Ovary (tissue), 3 donors: ENCODE measurements at regions not wholly inside any gene's neighbourhood (a gene's known extent, or its start where the extent isn't known, plus 50 kb on each side); places are given as distances from the start of the nearest gene placed in this dataset.

Experiments used
- POLR2A ChIP-seq: fragments of 450-650 bp; IDR thresholded peaks from one replicate; pipeline ENCODE4 v1.6.1; 2017; ENCODE audit warnings: antibody characterized with exemption, mild to moderate bottlenecking, moderate library complexity
- TF ChIP-seq, protein P1 (sequence below), 3 donors: fragments of 450-650 bp in 2 of 3; fragments of 200-600 bp in 1 of 3; IDR thresholded peaks; one replicate each; pipeline versions ENCODE4 v1.5.1 to v1.8.0; 2016 to 2022; ENCODE audit warnings: antibody characterized with exemption in 3 of 3, mild to moderate bottlenecking in 1 of 3
- donor health status: DM: no; HTN: no; CAD: no.

DNA sequence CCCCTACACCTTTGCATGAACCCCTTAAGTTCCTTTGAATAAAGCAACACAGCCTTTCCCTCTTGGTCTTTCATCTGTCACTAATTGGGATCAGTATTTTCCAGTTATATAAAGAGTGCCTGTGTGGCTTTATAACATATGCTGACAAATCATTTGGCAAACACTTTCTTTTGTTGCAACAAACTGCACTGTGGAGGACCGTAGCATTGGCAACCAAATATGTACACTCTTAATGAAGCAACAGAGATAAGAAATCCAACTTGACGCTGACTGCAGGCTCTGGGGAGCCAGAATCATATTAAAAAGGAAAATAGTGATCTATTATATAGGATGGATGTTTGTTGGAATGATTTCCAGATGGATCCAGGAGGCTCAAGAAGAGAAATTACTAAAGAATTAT is 120.1 kb upstream of the PRICKLE2 start:
- TF ChIP-seq, protein P1, sequence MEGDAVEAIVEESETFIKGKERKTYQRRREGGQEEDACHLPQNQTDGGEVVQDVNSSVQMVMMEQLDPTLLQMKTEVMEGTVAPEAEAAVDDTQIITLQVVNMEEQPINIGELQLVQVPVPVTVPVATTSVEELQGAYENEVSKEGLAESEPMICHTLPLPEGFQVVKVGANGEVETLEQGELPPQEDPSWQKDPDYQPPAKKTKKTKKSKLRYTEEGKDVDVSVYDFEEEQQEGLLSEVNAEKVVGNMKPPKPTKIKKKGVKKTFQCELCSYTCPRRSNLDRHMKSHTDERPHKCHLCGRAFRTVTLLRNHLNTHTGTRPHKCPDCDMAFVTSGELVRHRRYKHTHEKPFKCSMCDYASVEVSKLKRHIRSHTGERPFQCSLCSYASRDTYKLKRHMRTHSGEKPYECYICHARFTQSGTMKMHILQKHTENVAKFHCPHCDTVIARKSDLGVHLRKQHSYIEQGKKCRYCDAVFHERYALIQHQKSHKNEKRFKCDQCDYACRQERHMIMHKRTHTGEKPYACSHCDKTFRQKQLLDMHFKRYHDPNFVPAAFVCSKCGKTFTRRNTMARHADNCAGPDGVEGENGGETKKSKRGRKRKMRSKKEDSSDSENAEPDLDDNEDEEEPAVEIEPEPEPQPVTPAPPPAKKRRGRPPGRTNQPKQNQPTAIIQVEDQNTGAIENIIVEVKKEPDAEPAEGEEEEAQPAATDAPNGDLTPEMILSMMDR (IDR thresholded peaks at IDR 0.05): no peak
- TF ChIP-seq POLR2A: no peak
